HCEC 1CT (cell line): ENCODE measurements at regions not wholly inside any gene's neighbourhood (a gene's known extent, or its start where the extent isn't known, plus 50 kb on each side); places are given as distances from the start of the nearest gene placed in this dataset.

ENCODE experiments used
- DNase-seq: peaks from one replicate; pipeline ENCODE4 v3.0.0-alpha.2; 2017

GRCh38 chr9:73470766-73471165 lies 319.1 kb downstream of the ANXA1 start:
- DNase-seq = no peak

- DNase-seq = no peak
Observed at GRCh38 chr9:73474002-73474600, 322.4 kb downstream of the ANXA1 start.

- no peak for DNase-seq
Observed at GRCh38 chr9:73474625-73475024, 323.0 kb downstream of the ANXA1 start.

- no peak for DNase-seq
Observed at GRCh38 chr9:73494894-73495293, 343.2 kb downstream of the ANXA1 start.

- no peak for DNase-seq
Observed at GRCh38 chr9:73497796-73498195, 346.1 kb downstream of the ANXA1 start.

- DNase-seq = peak; percentile 20
Observed at GRCh38 chr9:73515216-73515615, 363.6 kb downstream of the ANXA1 start.

GRCh38 chr9:73523391-73523790 lies 371.7 kb downstream of the ANXA1 start:
- no peak for DNase-seq

GRCh38 chr9:73525350-73525749 lies 373.7 kb downstream of the ANXA1 start:
- DNase-seq = no peak

GRCh38 chr9:73527521-73527920 lies 375.9 kb downstream of the ANXA1 start:
- DNase-seq = no peak

- no peak for DNase-seq
Observed at GRCh38 chr9:73528926-73529325, 377.3 kb downstream of the ANXA1 start.

GRCh38 chr9:73529666-73530065 lies 378.0 kb downstream of the ANXA1 start:
- no peak for DNase-seq

- DNase-seq = no peak
Observed at GRCh38 chr9:73531051-73531532, 379.4 kb downstream of the ANXA1 start.

- DNase-seq = no peak
Observed at GRCh38 chr9:73531658-73532057, 380.0 kb downstream of the ANXA1 start.

GRCh38 chr9:73532985-73533384 lies 381.3 kb downstream of the ANXA1 start:
- no peak for DNase-seq

- no peak for DNase-seq
Observed at GRCh38 chr9:73536403-73536802, 384.7 kb downstream of the ANXA1 start.

- no peak for DNase-seq
Observed at GRCh38 chr9:73537561-73537960, 385.9 kb downstream of the ANXA1 start.

- DNase-seq = no peak
Observed at GRCh38 chr9:73539881-73540390, 388.3 kb downstream of the ANXA1 start.

- no peak for DNase-seq
Observed at GRCh38 chr9:73541923-73542322, 390.3 kb downstream of the ANXA1 start.

- DNase-seq = no peak
Observed at GRCh38 chr9:73543727-73544126, 392.1 kb downstream of the ANXA1 start.

- DNase-seq = no peak
Observed at GRCh38 chr9:73548201-73548600, 396.5 kb downstream of the ANXA1 start.

- DNase-seq = no peak
Observed at GRCh38 chr9:73549991-73550390, 398.3 kb downstream of the ANXA1 start.

- DNase-seq = no peak
Observed at GRCh38 chr9:73553295-73553694, 401.6 kb downstream of the ANXA1 start.

- no peak for DNase-seq
Observed at GRCh38 chr9:73558471-73558870, 406.8 kb downstream of the ANXA1 start.

GRCh38 chr9:73565026-73565425 lies 413.4 kb downstream of the ANXA1 start:
- DNase-seq = no peak

GRCh38 chr9:73565833-73566465 lies 414.3 kb downstream of the ANXA1 start:
- DNase-seq = peak; percentile 51
